ENCODE measurements at regions not wholly inside any gene's neighbourhood (a gene's known extent, or its start where the extent isn't known, plus 50 kb on each side); places are given as distances from the start of the nearest gene placed in this dataset.

GRCh38 chr11:37527545-37527944, 929.5 kb upstream of the RAG2 start:
- H3K9me3 ChIP-seq (ENCODE audit: control insufficient read depth, low read length): peaks cover 25% of the 10 kb centered on the region
- no peak overlapping the region for H3K27ac ChIP-seq (ENCODE audit: low read depth, low read length, severe bottlenecking)
- WGBS, 2 experiments (ENCODE audit: insufficient coverage in 2 of 2): no CpG with 5 or more reads among the region's 1 CpG
- no peaks in the 10 kb centered on the region for H3K36me3 ChIP-seq (ENCODE audit: control insufficient read depth, insufficient read depth, low read length)
- no peaks in the 10 kb centered on the region for H3K4me1 ChIP-seq (ENCODE audit: control insufficient read depth, insufficient read depth, low read length, poor library complexity, severe bottlenecking)
- no peak overlapping the region for H3K4me3 ChIP-seq (ENCODE audit: extremely low read depth, insufficient read depth, low read length, poor library complexity, severe bottlenecking)

- Histone ChIP-seq H3K36me3 (ENCODE audit: control insufficient read depth, insufficient read depth, low read length) (no peaks in the 10 kb centered on the region), H3K27ac (ENCODE audit: low read depth, low read length, severe bottlenecking) (no peak overlapping the region), H3K4me1 (ENCODE audit: control insufficient read depth, insufficient read depth, low read length, poor library complexity, severe bottlenecking) (no peaks in the 10 kb centered on the region), H3K4me3 (ENCODE audit: extremely low read depth, insufficient read depth, low read length, poor library complexity, severe bottlenecking) (no peak overlapping the region), H3K9me3 (ENCODE audit: control insufficient read depth, low read length) (peaks cover 23% of the 10 kb centered on the region)
Measured at GRCh38 chr11:37525336-37525735, 927.3 kb upstream of the RAG2 start.

DNA sequence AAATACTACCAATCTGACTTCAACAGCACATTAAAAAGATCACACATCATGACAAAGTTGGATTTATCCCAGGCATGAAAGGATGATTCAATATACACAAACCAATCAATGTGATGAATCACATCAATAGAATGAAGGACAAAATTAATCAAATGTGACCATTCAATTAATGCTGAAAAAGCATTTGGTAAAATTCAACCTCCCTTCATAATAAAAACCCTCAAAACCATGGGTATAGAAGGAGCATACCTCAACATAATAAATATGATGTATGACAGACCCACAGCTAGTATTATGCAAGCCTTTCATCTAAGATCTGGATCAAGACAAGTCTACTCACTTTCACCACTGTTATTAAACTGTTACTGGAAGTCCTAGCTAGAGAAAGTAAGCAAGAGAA, 921.7 kb upstream of the RAG2 start:
- Histone ChIP-seq H3K9me3 (ENCODE audit: control insufficient read depth, low read length) (no peaks in the 10 kb centered on the region), H3K4me3 (ENCODE audit: extremely low read depth, insufficient read depth, low read length, poor library complexity, severe bottlenecking) (no peak overlapping the region), H3K27ac (ENCODE audit: low read depth, low read length, severe bottlenecking) (no peak overlapping the region), H3K4me1 (ENCODE audit: control insufficient read depth, insufficient read depth, low read length, poor library complexity, severe bottlenecking) (no peaks in the 10 kb centered on the region), H3K36me3 (ENCODE audit: control insufficient read depth, insufficient read depth, low read length) (no peaks in the 10 kb centered on the region)

DNA sequence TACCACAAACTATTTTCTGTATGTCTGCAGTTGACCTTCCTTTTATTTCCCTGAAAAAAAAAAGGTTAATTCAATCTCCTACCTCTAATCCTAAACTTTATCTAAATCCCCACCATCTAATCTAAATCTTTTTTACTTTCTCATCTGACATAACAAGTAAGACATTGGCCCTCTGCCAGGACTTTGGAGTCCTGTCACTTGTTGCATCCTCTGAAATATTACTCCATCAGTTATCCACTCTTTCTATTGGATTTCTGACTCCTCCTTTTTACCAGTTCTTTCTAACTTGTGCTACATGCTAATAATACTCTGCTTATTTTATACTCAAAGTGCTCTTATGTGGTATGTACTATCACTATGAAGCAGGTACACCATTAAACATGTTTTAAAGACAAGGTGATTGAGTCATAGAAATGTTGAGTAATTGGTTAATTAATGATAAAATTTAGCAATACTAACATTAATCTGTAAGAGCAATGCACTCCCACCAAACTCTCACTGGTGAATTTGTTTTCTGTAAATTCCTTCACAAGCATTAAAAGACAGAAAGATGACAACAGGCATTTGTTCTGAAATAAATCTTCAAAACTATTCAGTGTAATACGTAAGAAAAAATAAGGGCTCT, 914.2 kb upstream of the RAG2 start:
- no CpG with 5 or more reads among the region's 1 CpG for WGBS, 2 experiments (ENCODE audit: insufficient coverage in 2 of 2)
- Histone ChIP-seq H3K9me3 (ENCODE audit: control insufficient read depth, low read length) (no peaks in the 10 kb centered on the region), H3K36me3 (ENCODE audit: control insufficient read depth, insufficient read depth, low read length) (no peaks in the 10 kb centered on the region), H3K4me3 (ENCODE audit: extremely low read depth, insufficient read depth, low read length, poor library complexity, severe bottlenecking) (no peak overlapping the region), H3K27ac (ENCODE audit: low read depth, low read length, severe bottlenecking) (no peak overlapping the region), H3K4me1 (ENCODE audit: control insufficient read depth, insufficient read depth, low read length, poor library complexity, severe bottlenecking) (no peaks in the 10 kb centered on the region)

GRCh38 chr11:37511425-37511933, 913.4 kb upstream of the RAG2 start:
- H3K36me3 ChIP-seq (ENCODE audit: control insufficient read depth, insufficient read depth, low read length): no peaks in the 10 kb centered on the region
- 80% methylated on average over 1 of the region's 1 CpG; no CpG with 5 or more reads in 1 of the 2 experiments for WGBS, 2 experiments (ENCODE audit: insufficient coverage in 2 of 2)
- H3K4me3 ChIP-seq (ENCODE audit: extremely low read depth, insufficient read depth, low read length, poor library complexity, severe bottlenecking): no peak overlapping the region
- no peaks in the 10 kb centered on the region for H3K9me3 ChIP-seq (ENCODE audit: control insufficient read depth, low read length)
- no peaks in the 10 kb centered on the region for H3K4me1 ChIP-seq (ENCODE audit: control insufficient read depth, insufficient read depth, low read length, poor library complexity, severe bottlenecking)
- H3K27ac ChIP-seq (ENCODE audit: low read depth, low read length, severe bottlenecking): no peak overlapping the region

GRCh38 chr11:37509506-37509905, 911.5 kb upstream of the RAG2 start:
- WGBS, 2 experiments (ENCODE audit: insufficient coverage in 2 of 2): 93% methylated on average over 2 of the region's 2 CpGs; no CpG with 5 or more reads in 1 of the 2 experiments
- no peak overlapping the region for H3K4me3 ChIP-seq (ENCODE audit: extremely low read depth, insufficient read depth, low read length, poor library complexity, severe bottlenecking)

DNA sequence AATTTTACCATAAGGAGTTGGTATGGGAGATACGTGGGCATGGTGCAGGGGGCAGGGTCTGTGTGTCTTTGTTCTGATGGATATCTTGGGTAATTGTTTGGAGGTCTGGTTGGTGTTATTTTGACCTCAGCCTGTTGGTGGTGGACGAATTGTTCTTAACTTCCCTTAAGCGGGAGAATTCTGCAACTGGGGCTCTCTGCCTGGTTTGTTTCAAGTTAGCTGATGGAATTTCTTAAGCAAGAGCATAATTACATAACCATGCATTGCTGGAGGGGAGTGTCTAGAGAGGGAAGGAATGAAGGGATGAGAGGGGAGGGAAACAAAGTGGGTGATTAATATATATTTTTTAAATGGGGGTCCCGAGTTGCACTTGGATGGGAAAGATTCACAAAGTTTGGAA, 908.5 kb upstream of the RAG2 start:
- WGBS, 2 experiments (ENCODE audit: insufficient coverage in 2 of 2): 100% methylated on average over 1 to 2 of the region's 4 CpGs
- H3K27ac ChIP-seq (ENCODE audit: low read depth, low read length, severe bottlenecking): peak overlapping the region; percentile 37
- no peak overlapping the region for H3K4me3 ChIP-seq (ENCODE audit: extremely low read depth, insufficient read depth, low read length, poor library complexity, severe bottlenecking)
- no peaks in the 10 kb centered on the region for H3K36me3 ChIP-seq (ENCODE audit: control insufficient read depth, insufficient read depth, low read length)
- peaks cover 10% of the 10 kb centered on the region for H3K4me1 ChIP-seq (ENCODE audit: control insufficient read depth, insufficient read depth, low read length, poor library complexity, severe bottlenecking)
- no peaks in the 10 kb centered on the region for H3K9me3 ChIP-seq (ENCODE audit: control insufficient read depth, low read length)

More at GRCh38 chr11:37509506-37509905, 911.5 kb upstream of the RAG2 start:
- Histone ChIP-seq H3K4me1 (ENCODE audit: control insufficient read depth, insufficient read depth, low read length, poor library complexity, severe bottlenecking) (peaks cover under 1% of the 10 kb centered on the region), H3K36me3 (ENCODE audit: control insufficient read depth, insufficient read depth, low read length) (no peaks in the 10 kb centered on the region), H3K27ac (ENCODE audit: low read depth, low read length, severe bottlenecking) (no peak overlapping the region), H3K9me3 (ENCODE audit: control insufficient read depth, low read length) (no peaks in the 10 kb centered on the region)

GRCh38 chr11:37505406-37505805, 907.4 kb upstream of the RAG2 start:
- WGBS, 2 experiments (ENCODE audit: insufficient coverage in 2 of 2): 80 to 86% methylated on average over 1 to 3 of the region's 4 CpGs
- no peak overlapping the region for H3K4me3 ChIP-seq (ENCODE audit: extremely low read depth, insufficient read depth, low read length, poor library complexity, severe bottlenecking)
- H3K4me1 ChIP-seq (ENCODE audit: control insufficient read depth, insufficient read depth, low read length, poor library complexity, severe bottlenecking): peaks cover 10% of the 10 kb centered on the region
- H3K9me3 ChIP-seq (ENCODE audit: control insufficient read depth, low read length): no peaks in the 10 kb centered on the region
- H3K36me3 ChIP-seq (ENCODE audit: control insufficient read depth, insufficient read depth, low read length): no peaks in the 10 kb centered on the region
- peak overlapping the region; percentile 78 for H3K27ac ChIP-seq (ENCODE audit: low read depth, low read length, severe bottlenecking)

GRCh38 chr11:37504921-37505320, 906.9 kb upstream of the RAG2 start:
- Histone ChIP-seq H3K27ac (ENCODE audit: low read depth, low read length, severe bottlenecking) (peak overlapping the region; percentile 78), H3K9me3 (ENCODE audit: control insufficient read depth, low read length) (no peaks in the 10 kb centered on the region), H3K36me3 (ENCODE audit: control insufficient read depth, insufficient read depth, low read length) (no peaks in the 10 kb centered on the region), H3K4me1 (ENCODE audit: control insufficient read depth, insufficient read depth, low read length, poor library complexity, severe bottlenecking) (peaks cover 10% of the 10 kb centered on the region), H3K4me3 (ENCODE audit: extremely low read depth, insufficient read depth, low read length, poor library complexity, severe bottlenecking) (no peak overlapping the region)
- WGBS, 2 experiments (ENCODE audit: insufficient coverage in 2 of 2): 67 to 100% methylated on average over 1 of the region's 3 CpGs

GRCh38 chr11:37504060-37504611, 906.1 kb upstream of the RAG2 start:
- Histone ChIP-seq H3K4me3 (ENCODE audit: extremely low read depth, insufficient read depth, low read length, poor library complexity, severe bottlenecking) (no peak overlapping the region), H3K36me3 (ENCODE audit: control insufficient read depth, insufficient read depth, low read length) (no peaks in the 10 kb centered on the region), H3K9me3 (ENCODE audit: control insufficient read depth, low read length) (no peaks in the 10 kb centered on the region), H3K4me1 (ENCODE audit: control insufficient read depth, insufficient read depth, low read length, poor library complexity, severe bottlenecking) (peaks cover 10% of the 10 kb centered on the region), H3K27ac (ENCODE audit: low read depth, low read length, severe bottlenecking) (peak overlapping the region; percentile 78)
- 65% methylated on average over 2 of the region's 3 CpGs; no CpG with 5 or more reads in 1 of the 2 experiments for WGBS, 2 experiments (ENCODE audit: insufficient coverage in 2 of 2)

- peak overlapping the region; percentile 78 for H3K27ac ChIP-seq (ENCODE audit: low read depth, low read length, severe bottlenecking)
- 100% methylated on average over 1 of the region's 2 CpGs; no CpG with 5 or more reads in 1 of the 2 experiments for WGBS, 2 experiments (ENCODE audit: insufficient coverage in 2 of 2)
Measured at GRCh38 chr11:37503411-37504059, 905.5 kb upstream of the RAG2 start.

More at GRCh38 chr11:37503411-37504059, 905.5 kb upstream of the RAG2 start:
- Histone ChIP-seq H3K4me1 (ENCODE audit: control insufficient read depth, insufficient read depth, low read length, poor library complexity, severe bottlenecking) (peaks cover 10% of the 10 kb centered on the region), H3K9me3 (ENCODE audit: control insufficient read depth, low read length) (no peaks in the 10 kb centered on the region), H3K36me3 (ENCODE audit: control insufficient read depth, insufficient read depth, low read length) (no peaks in the 10 kb centered on the region), H3K4me3 (ENCODE audit: extremely low read depth, insufficient read depth, low read length, poor library complexity, severe bottlenecking) (no peak overlapping the region)
